ENCODE measurements at regions not wholly inside any gene's neighbourhood (a gene's known extent, or its start where the extent isn't known, plus 50 kb on each side); places are given as distances from the start of the nearest gene placed in this dataset.

DNA sequence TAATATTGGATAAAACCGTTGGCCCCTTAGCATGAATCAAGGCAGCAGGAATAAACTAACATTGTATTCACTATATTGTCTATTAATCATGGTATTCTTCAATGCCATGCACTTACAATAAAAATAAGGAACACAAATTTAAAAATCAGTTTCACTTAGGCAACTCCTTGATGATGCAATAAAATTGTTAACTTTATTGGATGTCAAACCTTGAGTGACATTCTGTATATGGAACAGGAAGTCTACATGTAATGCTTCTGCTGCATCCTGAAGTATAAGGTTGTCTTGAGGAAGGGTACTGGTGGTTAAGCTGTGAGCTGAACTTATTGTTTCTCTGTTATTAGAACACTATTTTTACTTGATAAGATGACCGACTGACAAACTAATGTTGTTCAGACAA, 605.5 kb downstream of the SATB2 start:
- DNase-seq (ENCODE audit: low read depth, low spot score) = no peak
- Histone ChIP-seq H3K4me1 (ENCODE audit: control insufficient read depth, extremely low read depth, insufficient read depth, low read length) (no peaks in the 10 kb centered on the region), H3K9me1 (ENCODE audit: control insufficient read depth, extremely low read depth, insufficient read depth, low read length) (no peaks in the 10 kb centered on the region), H3K79me2 (ENCODE audit: control insufficient read depth, insufficient read depth, low read length) (no peaks in the 10 kb centered on the region), H3K27me3 (ENCODE audit: control insufficient read depth, extremely low read depth, insufficient read depth, low read length) (no peaks in the 10 kb centered on the region), H3K9me3 (ENCODE audit: control insufficient read depth, low read depth, low read length) (no peaks in the 10 kb centered on the region), H3K4me3 (ENCODE audit: control insufficient read depth in 2 of 3, extremely low read depth in 1 of 3, insufficient read depth in 2 of 3, low read depth in 1 of 3, low read length in 3 of 3) (no peak overlapping the region), H3K9ac (ENCODE audit: control insufficient read depth, extremely low read depth, insufficient read depth, low read length) (no peak overlapping the region), H3K36me3 (ENCODE audit: control insufficient read depth in 2 of 2, extremely low read depth in 1 of 2, insufficient read depth in 2 of 2, low read length in 2 of 2) (no peaks in the 10 kb centered on the region), H4K20me1 (ENCODE audit: control insufficient read depth, extremely low read depth, insufficient read depth, low read length) (no peaks in the 10 kb centered on the region), H3K4me2 (ENCODE audit: control insufficient read depth, extremely low read depth, insufficient read depth, low read depth, low read length) (no peak overlapping the region), H2AFZ (ENCODE audit: control insufficient read depth, low read length) (no peak overlapping the region), H3K27ac (ENCODE audit: control insufficient read depth, insufficient read depth, low read length) (no peak overlapping the region)
- TF ChIP-seq EZH2 (IDR thresholded peaks at IDR 0.05; ENCODE audit: low read length) = no peak
- TF ChIP-seq, protein P1, sequence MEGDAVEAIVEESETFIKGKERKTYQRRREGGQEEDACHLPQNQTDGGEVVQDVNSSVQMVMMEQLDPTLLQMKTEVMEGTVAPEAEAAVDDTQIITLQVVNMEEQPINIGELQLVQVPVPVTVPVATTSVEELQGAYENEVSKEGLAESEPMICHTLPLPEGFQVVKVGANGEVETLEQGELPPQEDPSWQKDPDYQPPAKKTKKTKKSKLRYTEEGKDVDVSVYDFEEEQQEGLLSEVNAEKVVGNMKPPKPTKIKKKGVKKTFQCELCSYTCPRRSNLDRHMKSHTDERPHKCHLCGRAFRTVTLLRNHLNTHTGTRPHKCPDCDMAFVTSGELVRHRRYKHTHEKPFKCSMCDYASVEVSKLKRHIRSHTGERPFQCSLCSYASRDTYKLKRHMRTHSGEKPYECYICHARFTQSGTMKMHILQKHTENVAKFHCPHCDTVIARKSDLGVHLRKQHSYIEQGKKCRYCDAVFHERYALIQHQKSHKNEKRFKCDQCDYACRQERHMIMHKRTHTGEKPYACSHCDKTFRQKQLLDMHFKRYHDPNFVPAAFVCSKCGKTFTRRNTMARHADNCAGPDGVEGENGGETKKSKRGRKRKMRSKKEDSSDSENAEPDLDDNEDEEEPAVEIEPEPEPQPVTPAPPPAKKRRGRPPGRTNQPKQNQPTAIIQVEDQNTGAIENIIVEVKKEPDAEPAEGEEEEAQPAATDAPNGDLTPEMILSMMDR (optimal IDR thresholded peaks at IDR 0.05 in 1 of 3, IDR thresholded peaks at IDR 0.05 in 1 of 3, conservative IDR thresholded peaks at IDR 0.05 in 1 of 3; ENCODE audit: extremely low read depth in 1 of 3, insufficient read depth in 2 of 3, low read length in 3 of 3) = no peak
- FAIRE-seq = no peak
- dilution Hi-C loops (cut with MboI; ENCODE audit: extremely low pct_ligation_motif_present, low sequenced_read_pairs) = no loop called here

DNA sequence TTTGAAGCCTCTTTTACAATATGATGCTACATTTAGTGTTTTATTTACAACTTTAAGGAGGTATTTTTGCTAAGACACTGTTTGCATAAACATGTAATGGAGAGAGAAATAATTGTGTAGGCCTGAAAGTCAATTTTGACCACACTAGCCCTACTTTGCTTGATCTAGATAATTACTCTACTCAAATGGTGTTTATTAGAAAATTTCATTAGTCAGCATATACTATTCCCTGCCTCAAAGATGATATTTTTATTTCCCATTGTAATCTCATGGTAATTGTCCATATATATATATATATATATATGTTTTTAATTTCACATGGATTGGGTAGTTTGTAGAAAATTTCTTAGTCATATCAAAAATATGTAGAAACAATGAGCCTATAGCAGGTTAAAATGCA, 632.2 kb downstream of the SATB2 start:
- Histone ChIP-seq H4K20me1 (ENCODE audit: control insufficient read depth, extremely low read depth, insufficient read depth, low read length) (no peaks in the 10 kb centered on the region), H3K36me3 (ENCODE audit: control insufficient read depth in 2 of 2, extremely low read depth in 1 of 2, insufficient read depth in 2 of 2, low read length in 2 of 2) (no peaks in the 10 kb centered on the region), H3K9ac (ENCODE audit: control insufficient read depth, extremely low read depth, insufficient read depth, low read length) (no peak overlapping the region), H3K9me3 (ENCODE audit: control insufficient read depth, low read depth, low read length) (no peaks in the 10 kb centered on the region), H3K27me3 (ENCODE audit: control insufficient read depth, extremely low read depth, insufficient read depth, low read length) (no peaks in the 10 kb centered on the region), H2AFZ (ENCODE audit: control insufficient read depth, low read length) (no peak overlapping the region), H3K79me2 (ENCODE audit: control insufficient read depth, insufficient read depth, low read length) (no peaks in the 10 kb centered on the region), H3K9me1 (ENCODE audit: control insufficient read depth, extremely low read depth, insufficient read depth, low read length) (no peaks in the 10 kb centered on the region), H3K4me3 (ENCODE audit: control insufficient read depth in 2 of 3, extremely low read depth in 1 of 3, insufficient read depth in 2 of 3, low read depth in 1 of 3, low read length in 3 of 3) (no peak overlapping the region), H3K4me1 (ENCODE audit: control insufficient read depth, extremely low read depth, insufficient read depth, low read length) (no peaks in the 10 kb centered on the region), H3K4me2 (ENCODE audit: control insufficient read depth, extremely low read depth, insufficient read depth, low read depth, low read length) (no peak overlapping the region), H3K27ac (ENCODE audit: control insufficient read depth, insufficient read depth, low read length) (no peak overlapping the region)
- TF ChIP-seq, protein P1 (optimal IDR thresholded peaks at IDR 0.05 in 1 of 3, IDR thresholded peaks at IDR 0.05 in 1 of 3, conservative IDR thresholded peaks at IDR 0.05 in 1 of 3; ENCODE audit: extremely low read depth in 1 of 3, insufficient read depth in 2 of 3, low read length in 3 of 3) = no peak
- TF ChIP-seq EZH2 (IDR thresholded peaks at IDR 0.05; ENCODE audit: low read length) = no peak
- no peak for FAIRE-seq
- dilution Hi-C loops (cut with MboI; ENCODE audit: extremely low pct_ligation_motif_present, low sequenced_read_pairs) = no loop called here
- no peak for DNase-seq (ENCODE audit: low read depth, low spot score)

Data from keratinocyte (primary cell).